GM12865 (cell line): ENCODE measurements at regions not wholly inside any gene's neighbourhood (a gene's known extent, or its start where the extent isn't known, plus 50 kb on each side); places are given as distances from the start of the nearest gene placed in this dataset.

Source experiments
- DNase-seq: peaks from one replicate; pipeline ENCODE4 v3.0.0; 2010; ENCODE audit warnings: low read depth
- H3K4me3 ChIP-seq: 2 replicates; pipeline ENCODE4 v1.5.1; 2011; ENCODE audit warnings: mild to moderate bottlenecking, low read depth, low read length, control low read depth
- TF ChIP-seq, protein P1 (sequence below): IDR thresholded peaks from 2 replicates; pipeline ENCODE4 v1.5.1; 2011; ENCODE audit warnings: low read length, control low read depth, low read depth, inconsistent platforms; ENCODE audit not compliant: insufficient read depth; ENCODE audit errors: missing control alignments

DNA sequence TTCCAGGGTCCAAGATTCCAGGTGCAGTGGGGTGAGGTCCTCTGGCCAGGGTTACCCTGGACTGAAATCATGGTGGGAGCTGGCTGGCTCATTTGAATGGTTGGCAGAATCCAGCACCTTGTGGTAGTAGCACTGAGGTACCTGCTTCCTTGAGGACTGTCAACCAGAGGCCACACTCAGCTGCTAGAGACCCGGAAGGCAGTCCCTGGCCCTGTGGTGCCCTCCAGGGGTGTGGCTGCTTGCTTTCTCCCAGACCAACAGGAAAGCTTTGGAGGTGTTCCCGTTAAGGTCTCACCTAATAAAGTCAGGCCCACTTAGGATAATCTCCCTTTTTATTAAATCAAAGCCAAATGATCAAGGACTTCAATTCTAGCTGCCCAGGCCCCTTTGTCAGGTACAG, 107.7 kb upstream of the GDF10 start:
- TF ChIP-seq, protein P1, sequence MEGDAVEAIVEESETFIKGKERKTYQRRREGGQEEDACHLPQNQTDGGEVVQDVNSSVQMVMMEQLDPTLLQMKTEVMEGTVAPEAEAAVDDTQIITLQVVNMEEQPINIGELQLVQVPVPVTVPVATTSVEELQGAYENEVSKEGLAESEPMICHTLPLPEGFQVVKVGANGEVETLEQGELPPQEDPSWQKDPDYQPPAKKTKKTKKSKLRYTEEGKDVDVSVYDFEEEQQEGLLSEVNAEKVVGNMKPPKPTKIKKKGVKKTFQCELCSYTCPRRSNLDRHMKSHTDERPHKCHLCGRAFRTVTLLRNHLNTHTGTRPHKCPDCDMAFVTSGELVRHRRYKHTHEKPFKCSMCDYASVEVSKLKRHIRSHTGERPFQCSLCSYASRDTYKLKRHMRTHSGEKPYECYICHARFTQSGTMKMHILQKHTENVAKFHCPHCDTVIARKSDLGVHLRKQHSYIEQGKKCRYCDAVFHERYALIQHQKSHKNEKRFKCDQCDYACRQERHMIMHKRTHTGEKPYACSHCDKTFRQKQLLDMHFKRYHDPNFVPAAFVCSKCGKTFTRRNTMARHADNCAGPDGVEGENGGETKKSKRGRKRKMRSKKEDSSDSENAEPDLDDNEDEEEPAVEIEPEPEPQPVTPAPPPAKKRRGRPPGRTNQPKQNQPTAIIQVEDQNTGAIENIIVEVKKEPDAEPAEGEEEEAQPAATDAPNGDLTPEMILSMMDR: no peak
- H3K4me3 ChIP-seq: no peak overlapping the region
- DNase-seq: no peak

DNA sequence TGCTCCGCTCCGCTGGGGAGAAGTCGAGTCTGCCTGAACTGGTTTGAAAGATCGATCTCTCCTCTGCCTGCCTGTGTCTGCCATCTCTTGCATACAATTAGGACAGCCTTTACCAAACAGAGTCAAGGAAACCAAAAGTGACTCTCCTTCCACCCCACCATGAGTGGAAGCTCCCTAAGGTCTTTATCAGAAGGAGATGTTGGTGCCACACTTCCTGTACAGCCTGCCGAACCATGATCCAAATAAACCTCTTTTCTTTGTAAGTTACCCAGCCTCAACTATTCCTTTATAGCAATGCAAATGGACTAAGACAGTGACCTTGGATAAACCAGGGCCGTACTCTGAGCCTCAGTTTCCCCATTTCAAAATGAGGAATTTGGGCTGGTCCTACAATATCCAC, 106.3 kb upstream of the GDF10 start:
- no peak for DNase-seq
- H3K4me3 ChIP-seq: no peak overlapping the region
- TF ChIP-seq, protein P1: no peak

DNA sequence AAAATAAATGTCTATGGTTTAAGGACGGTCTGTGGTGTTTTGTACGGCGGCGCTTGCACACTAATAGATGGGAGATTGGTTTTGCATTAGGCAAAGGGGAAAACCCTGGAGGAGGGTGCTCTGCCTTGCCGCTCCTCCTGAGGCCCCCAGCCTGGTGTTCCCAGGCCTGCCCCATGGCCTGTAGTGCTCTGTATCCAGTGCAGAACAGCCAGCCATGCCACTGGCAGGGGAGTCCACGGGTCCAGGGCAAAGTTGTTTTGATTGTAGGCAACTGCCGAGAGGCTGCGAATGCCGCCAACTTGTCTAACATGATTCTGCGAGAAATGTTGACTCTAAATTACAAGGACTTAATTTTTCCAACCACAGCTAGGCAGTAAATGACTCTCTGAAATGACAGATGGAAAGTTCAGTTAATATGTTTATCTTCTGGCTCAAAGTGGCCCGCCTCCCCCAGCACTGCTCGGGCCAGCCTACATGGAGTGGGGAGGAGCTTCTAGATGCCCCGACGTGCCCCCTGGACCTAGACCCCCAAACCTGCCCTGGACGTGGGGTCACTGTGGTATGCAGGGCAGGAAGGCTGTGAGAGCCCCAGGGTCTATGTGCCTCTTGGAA, 104.6 kb upstream of the GDF10 start:
- no peak for DNase-seq
- TF ChIP-seq, protein P1: no peak
- no peak overlapping the region for H3K4me3 ChIP-seq

DNA sequence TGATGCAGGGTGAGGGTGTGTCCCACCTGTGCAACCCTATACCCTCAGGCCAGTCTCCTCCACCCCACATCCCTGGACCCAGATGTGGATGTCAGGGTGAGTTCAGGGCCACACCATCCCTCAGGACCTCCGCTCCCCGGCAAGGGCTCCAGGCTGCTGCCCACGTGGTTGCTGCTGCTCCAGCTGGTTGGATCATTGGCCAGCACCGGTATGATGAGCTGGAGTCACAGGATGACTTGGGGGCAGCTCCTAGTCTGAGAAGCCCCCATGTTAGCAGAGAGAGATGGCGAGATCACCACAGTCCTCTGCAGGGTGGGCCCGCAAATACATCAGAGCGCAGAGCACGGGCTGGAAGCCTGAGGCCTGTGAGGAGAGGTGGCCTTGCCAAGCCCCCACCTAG, 103.3 kb upstream of the GDF10 start:
- DNase-seq: no peak
- TF ChIP-seq, protein P1: no peak
- H3K4me3 ChIP-seq: no peak overlapping the region

DNA sequence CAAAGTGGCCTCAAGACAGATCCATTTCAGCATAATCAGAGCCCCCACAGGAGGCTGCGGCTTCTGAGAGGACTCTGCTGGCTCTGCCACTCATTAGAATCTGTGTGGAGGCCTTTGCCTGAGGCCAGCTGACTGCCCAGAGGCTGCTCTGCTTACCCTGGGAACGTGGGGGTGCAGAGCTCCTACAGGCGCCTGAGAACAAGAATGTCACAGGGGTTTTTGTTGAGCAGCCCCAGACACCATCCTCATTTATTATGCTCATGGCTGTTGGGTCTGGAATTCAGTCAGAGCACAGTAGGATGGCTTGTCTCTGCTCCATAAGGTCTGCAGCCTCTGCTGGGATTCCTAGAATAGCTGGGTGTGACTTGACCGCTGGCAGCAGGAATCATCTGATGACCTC, 101.8 kb upstream of the GDF10 start:
- TF ChIP-seq, protein P1: no peak
- no peak for DNase-seq
- H3K4me3 ChIP-seq: no peak overlapping the region

DNA sequence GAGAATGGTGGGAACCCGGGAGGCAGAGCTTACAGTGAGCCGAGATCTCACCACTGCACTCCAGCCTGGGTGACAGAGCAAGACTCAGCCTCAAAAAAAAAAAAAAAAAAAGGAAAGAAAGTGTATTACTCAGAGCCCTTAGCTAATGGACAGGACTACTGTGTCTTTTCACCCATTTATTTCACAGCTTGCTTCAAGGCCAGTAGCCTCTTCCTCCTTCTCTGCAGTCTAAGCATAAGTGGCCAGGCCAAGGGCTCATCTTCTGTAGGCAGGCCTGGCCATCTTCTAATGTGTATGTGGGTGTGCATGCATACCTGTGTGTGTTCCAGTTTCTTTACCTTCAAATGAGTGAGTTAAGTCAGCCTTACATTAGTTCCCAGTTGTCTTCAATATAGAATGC, 94.8 kb upstream of the GDF10 start:
- TF ChIP-seq, protein P1: no peak
- no peak overlapping the region for H3K4me3 ChIP-seq
- DNase-seq: no peak
